Type B pancreatic cell (in vitro differentiated cells): ENCODE measurements at regions not wholly inside any gene's neighbourhood (a gene's known extent, or its start where the extent isn't known, plus 50 kb on each side); places are given as distances from the start of the nearest gene placed in this dataset.

Experiments used
- DNase-seq: peaks from one replicate; pipeline ENCODE4 v3.0.0; 2021; ENCODE audit warnings: mixed read lengths; ENCODE audit not compliant: unreplicated experiment; ENCODE audit errors: extremely low spot score
- H3K27ac Mint-ChIP-seq: 2 replicates; pipeline ENCODE4 v1.8.0; 2021; ENCODE audit warnings: mild to moderate bottlenecking, mixed read lengths
- H3K27me3 Mint-ChIP-seq: 2 replicates; pipeline ENCODE4 v1.8.0; 2021; ENCODE audit warnings: mixed read lengths
- H3K36me3 Mint-ChIP-seq: 2 replicates; pipeline ENCODE4 v1.8.0; 2021; ENCODE audit warnings: mixed read lengths
- H3K4me1 Mint-ChIP-seq: one replicate; pipeline ENCODE4 v1.8.0; 2021; ENCODE audit warnings: mixed read lengths; ENCODE audit not compliant: unreplicated experiment
- H3K4me3 Mint-ChIP-seq: 2 replicates; pipeline ENCODE4 v1.8.0; 2021; ENCODE audit warnings: mild to moderate bottlenecking, mixed read lengths
- H3K9me3 Mint-ChIP-seq: 2 replicates; pipeline ENCODE4 v1.8.0; 2021; ENCODE audit warnings: mixed read lengths
- CTCF ChIP-seq: fragments of 200-600 bp; sonication (generic); conservative IDR thresholded peaks from 2 replicates; pipeline ENCODE4 v1.5.0; 2021; ENCODE audit warnings: antibody characterized with exemption, mild to moderate bottlenecking

GRCh38 chr3:68070186-68070585 lies 415.8 kb upstream of the SUCLG2 start:
- peaks cover 7% of the 10 kb centered on the region for H3K9me3 Mint-ChIP-seq
- no peak overlapping the region for H3K4me3 Mint-ChIP-seq
- DNase-seq: no peak
- H3K4me1 Mint-ChIP-seq: no peaks in the 10 kb centered on the region
- no peaks in the 10 kb centered on the region for H3K36me3 Mint-ChIP-seq
- no peak overlapping the region for H3K27ac Mint-ChIP-seq
- TF ChIP-seq CTCF: no peak
- peaks cover 8% of the 10 kb centered on the region for H3K27me3 Mint-ChIP-seq

GRCh38 chr3:68067314-68067713 lies 412.9 kb upstream of the SUCLG2 start:
- no peak for TF ChIP-seq CTCF
- H3K4me3 Mint-ChIP-seq: no peak overlapping the region

GRCh38 chr3:68062926-68063325 lies 408.5 kb upstream of the SUCLG2 start:
- Mint-ChIP-seq H3K9me3 (no peaks in the 10 kb centered on the region), H3K27me3 (peaks cover 5% of the 10 kb centered on the region), H3K4me1 (peaks cover 13% of the 10 kb centered on the region), H3K4me3 (no peak overlapping the region), H3K27ac (no peak overlapping the region), H3K36me3 (no peaks in the 10 kb centered on the region)
- no peak for TF ChIP-seq CTCF
- no peak for DNase-seq

More at GRCh38 chr3:68067314-68067713, 412.9 kb upstream of the SUCLG2 start:
- Mint-ChIP-seq H3K36me3 (no peaks in the 10 kb centered on the region), H3K27ac (no peak overlapping the region), H3K9me3 (peaks cover 7% of the 10 kb centered on the region), H3K27me3 (peaks cover 7% of the 10 kb centered on the region), H3K4me1 (no peaks in the 10 kb centered on the region)
- no peak for DNase-seq

GRCh38 chr3:68060910-68061309 lies 406.5 kb upstream of the SUCLG2 start:
- Mint-ChIP-seq H3K27me3 (no peaks in the 10 kb centered on the region), H3K27ac (no peak overlapping the region), H3K4me3 (no peak overlapping the region), H3K36me3 (no peaks in the 10 kb centered on the region), H3K9me3 (no peaks in the 10 kb centered on the region), H3K4me1 (peaks cover 13% of the 10 kb centered on the region)
- no peak for TF ChIP-seq CTCF
- DNase-seq: no peak

- Mint-ChIP-seq H3K36me3 (no peaks in the 10 kb centered on the region), H3K9me3 (no peaks in the 10 kb centered on the region), H3K4me3 (no peak overlapping the region), H3K4me1 (peaks cover 13% of the 10 kb centered on the region), H3K27me3 (no peaks in the 10 kb centered on the region), H3K27ac (no peak overlapping the region)
- TF ChIP-seq CTCF: no peak
- no peak for DNase-seq
Observed at GRCh38 chr3:68060191-68060590, 405.8 kb upstream of the SUCLG2 start.

- Mint-ChIP-seq H3K36me3 (no peaks in the 10 kb centered on the region), H3K4me3 (no peak overlapping the region), H3K9me3 (no peaks in the 10 kb centered on the region), H3K27me3 (no peaks in the 10 kb centered on the region), H3K4me1 (peaks cover 13% of the 10 kb centered on the region), H3K27ac (no peak overlapping the region)
- no peak for TF ChIP-seq CTCF
- no peak for DNase-seq
Observed at GRCh38 chr3:68059628-68060152, 405.3 kb upstream of the SUCLG2 start.
